Left cardiac atrium (tissue), 4 donors: ENCODE measurements at regions not wholly inside any gene's neighbourhood (a gene's known extent, or its start where the extent isn't known, plus 50 kb on each side); places are given as distances from the start of the nearest gene placed in this dataset.
A peak's percentile ranks its signal among the peaks of the same experiment; 100 is the strongest.

ENCODE experiments used
- ATAC-seq, 2 donors: fragments of 200-7000 bp; cut with Tn5 transposase; one replicate each; pipeline ENCODE4 v1.9.1; 2020; ENCODE audit warnings: mild to moderate bottlenecking in 2 of 2, moderate library complexity in 2 of 2
- DNase-seq: peaks from one replicate; pipeline ENCODE4 v3.0.0-alpha.2; 2020
- intact Hi-C, 2 donors: fragments of 100-400 bp; cut with DNase I; formaldehyde crosslinking; loops; one replicate each; pipeline versions ENCODE4 v1.14.1 to v1.15.1; 2022 to 2023
- donor health status: DM: no; HTN: yes; CAD: no.
- donor health status: DM: no; HTN: yes; CAD: no; lungs with severe emphysema.
- donor health status: DM: yes; HTN: yes; CAD: no.
- donor health status: Dilated cardiomyopathy.

DNA sequence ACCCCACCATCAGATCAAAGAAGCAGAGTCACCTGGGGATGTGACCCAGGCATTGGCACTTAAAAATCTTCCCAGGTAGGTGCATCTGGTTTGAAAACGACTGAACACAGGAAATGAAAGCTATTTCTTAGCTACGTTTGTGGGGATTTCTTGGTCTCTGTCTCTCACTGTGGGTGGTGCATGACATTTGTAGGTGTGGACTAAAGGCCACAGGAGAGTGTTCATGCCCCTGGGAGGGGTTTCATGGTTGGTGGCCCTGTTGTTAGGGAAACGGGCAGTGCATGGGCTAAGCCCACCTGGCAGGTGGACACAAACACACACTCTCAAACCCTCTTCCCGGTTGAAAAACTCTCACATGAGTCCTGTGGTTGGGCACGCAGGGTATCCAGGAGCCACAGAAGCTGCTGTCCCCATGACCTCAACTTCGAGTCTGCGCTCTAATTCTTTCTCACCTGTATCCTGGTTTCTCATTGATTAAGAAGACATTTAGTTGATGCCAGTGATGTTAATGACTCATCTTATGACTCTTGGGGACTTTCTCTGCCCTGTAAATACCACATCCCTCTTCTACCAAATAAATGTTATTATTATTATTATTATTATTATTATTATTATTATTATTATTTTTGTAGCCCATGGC is 119.4 kb downstream of the MRPS6 start:
- ATAC-seq (no peak), DNase-seq (no peak)
- intact Hi-C loops, result loop anchor here (10.0 kb wide), 2 partner anchors 48 to 128 kb away; no protein-coding TSS in a partner anchor

DNA sequence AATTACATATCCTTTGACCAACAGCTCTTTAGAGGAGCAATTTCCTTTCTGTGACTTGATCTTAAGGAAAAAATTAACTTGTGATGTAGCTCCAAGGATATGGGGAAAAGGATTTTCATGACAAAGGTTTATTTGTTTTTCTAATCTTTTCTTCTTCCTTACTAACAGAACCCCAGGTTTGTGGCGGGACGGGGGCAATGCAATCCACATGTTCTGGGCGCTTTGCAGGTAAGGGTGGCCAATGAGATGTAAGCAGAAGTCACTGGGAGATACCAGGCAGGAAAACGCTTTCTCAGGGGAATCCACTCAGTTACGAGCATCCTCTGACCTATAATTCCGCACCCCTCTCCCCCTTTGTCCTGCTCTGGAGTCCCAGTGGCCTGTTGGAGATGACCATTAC is 122.0 kb downstream of the MRPS6 start:
- ATAC-seq (no peak), DNase-seq (no peak)
- intact Hi-C loops, result loop anchor here (10.0 kb wide), 2 partner anchors 51 to 131 kb away; no protein-coding TSS in a partner anchor

DNA sequence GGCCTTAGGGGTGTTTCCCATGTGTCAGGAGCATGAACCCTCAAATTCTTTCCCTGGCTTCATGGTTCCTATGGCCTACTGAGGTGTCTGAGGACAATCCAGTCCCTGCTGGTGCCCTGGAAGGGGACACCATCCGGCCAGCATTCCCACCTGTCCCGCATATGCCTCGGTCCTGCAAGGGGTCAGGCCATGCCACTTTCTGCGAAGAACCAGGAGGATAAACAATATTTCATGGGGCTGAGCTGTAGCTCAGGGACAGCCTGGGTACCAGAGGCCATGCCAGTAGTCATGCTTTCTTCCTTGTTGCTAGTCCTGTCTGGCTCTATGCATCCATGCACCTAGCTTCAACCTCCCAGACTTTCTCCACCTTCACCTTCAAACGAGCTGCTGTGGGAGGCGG is 123.6 kb downstream of the MRPS6 start:
- no peak for ATAC-seq
- no peak for DNase-seq
- intact Hi-C loops, result loop anchor here (10.0 kb wide), 2 partner anchors 52 to 132 kb away; no protein-coding TSS in a partner anchor

DNA sequence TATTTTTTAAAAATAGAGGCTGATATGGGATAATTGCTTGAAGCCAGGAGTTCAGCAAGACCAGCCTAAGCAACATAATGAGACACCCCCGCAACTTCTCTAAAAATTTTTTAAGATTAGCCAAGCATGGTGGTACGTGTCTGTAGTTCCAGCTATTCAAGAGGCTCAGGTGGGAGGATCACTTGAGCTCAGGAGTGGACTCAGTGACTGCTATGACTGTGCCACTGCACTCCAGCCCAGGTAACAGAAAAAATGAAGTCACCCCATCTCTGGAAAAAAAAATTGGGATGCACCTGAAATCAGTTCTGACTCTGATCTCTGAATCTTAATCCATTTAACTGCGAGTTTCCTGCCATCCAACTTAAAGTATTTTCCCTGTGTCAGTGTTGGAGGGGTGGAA is 124.2 kb downstream of the MRPS6 start:
- intact Hi-C loops, result loop anchor here (10.0 kb wide), 2 partner anchors 53 to 133 kb away; no protein-coding TSS in a partner anchor
- DNase-seq (no peak), ATAC-seq (no peak)

DNA sequence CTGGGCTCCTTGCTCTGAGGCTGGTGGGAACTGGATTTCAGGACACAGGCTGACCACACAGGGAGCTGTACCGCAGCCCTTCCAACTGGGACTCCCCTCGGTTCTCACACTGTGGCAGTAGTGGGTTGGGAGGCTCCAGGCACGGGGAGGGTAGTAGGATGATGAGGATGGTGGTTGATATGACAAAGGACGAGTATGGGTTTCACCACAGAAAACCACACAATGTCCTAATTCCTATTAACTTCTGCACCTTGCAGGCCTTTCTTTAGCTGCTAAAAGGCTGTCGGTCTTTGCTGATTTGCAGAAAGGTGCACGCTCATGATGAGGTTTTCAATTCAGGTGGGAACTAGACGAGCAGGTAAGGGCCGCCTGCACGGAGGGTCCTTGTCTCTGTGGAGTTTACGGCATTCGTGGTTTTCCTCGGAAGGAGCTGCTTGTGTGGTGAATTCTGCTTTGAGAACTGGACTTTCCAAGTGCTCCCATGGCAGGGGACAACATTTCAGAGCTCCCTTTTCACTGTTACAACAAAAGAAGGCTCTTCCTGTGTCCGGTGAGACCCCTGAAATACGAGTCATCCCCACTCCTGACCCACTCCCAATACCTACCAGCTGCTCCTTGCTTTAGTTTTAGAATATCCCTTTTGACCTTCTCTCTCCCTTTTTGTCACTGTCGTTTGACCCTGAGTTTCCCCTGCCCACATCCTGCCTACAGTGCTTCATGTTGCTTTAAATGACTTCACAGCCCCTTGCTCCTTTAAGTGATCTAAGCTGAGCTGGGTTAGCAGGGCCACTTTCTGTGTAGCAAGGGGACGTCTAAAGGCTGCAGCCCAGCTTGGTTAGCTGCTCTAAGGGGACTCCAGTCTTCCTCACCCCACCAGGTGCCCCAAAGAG is 125.1 kb downstream of the MRPS6 start:
- ATAC-seq (no peak), DNase-seq (no peak)
- intact Hi-C loops, result loop anchor here (10.0 kb wide), 2 partner anchors 54 to 134 kb away; no protein-coding TSS in a partner anchor

DNA sequence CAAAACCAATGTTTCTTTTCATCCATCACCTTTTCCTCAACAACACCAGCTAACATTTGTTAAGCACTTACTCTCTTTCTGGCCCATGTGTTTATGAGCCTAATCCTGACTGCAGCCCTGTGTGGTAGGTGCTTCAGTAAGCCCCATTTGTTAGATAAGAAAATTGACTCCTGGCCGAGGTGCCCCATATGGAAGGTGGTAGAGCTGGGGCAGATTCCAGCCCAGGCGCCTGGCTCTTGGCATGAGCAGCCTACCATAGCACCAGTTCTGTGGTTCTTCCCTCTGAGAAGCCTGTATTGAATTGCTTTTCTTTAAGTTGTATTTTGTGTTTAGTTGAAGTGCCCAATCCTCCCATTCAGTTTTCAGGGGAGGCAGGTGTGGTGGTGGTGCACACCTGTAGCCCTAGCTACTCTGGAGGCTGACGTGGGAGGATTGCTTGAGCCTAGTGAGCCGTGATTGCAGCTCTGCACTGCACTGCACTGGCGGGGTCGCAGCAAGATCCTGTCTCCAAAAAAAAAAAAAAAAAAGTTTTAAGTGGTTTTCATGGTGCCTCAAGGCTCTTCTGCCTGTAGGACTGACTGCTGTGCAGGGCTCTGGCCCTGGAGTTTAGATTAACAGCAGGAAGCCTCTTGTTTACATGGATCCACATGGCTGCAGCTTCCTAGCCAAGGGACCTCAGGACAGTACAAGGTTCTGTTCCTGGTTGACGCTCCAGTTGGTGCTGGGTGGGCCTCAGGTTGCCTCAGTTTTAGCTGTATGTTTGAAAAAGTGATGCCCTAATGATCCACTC is 125.9 kb downstream of the MRPS6 start:
- ATAC-seq, result peak in 1 of 2 donors; percentile 16
- intact Hi-C loops, result loop anchor here (10.0 kb wide), 2 partner anchors 55 to 135 kb away; no protein-coding TSS in a partner anchor
- DNase-seq, result no peak

DNA sequence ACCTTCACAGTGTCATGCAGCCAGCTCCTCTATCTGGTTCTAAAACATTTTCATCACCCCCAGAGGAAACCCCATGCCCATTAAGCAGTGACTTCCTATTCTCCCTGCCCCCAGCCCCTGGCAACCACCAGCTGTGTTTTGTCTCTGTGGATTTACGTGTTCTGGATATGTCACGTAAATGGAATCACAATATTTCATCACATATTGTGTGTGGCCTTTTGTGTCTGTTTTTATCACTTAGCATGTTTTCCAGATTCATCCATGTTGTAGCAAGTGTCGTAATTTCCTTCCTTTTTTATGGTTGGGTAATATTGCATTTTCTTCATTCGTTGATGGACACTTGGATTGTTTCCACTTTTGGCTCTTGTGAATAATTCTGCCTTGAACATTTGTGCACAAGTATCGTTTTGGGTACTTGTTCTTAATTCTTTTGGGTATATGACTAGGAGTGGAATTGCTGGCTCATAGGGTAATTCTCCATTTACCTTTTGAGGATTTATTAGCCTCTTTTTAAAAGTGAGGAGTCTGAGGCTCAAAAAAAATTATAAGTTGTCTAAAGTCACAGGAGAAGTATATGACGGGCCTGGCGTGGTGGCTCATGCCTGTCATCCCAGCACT is 127.0 kb downstream of the MRPS6 start:
- ATAC-seq, result no peak
- intact Hi-C loops, result loop anchor here in 1 of 2 donors (5.0 to 10.0 kb wide), 3 partner anchors 126 to 263 kb away; partner anchors contain the start of genes MRPS6 and SLC5A3
- no peak for DNase-seq

DNA sequence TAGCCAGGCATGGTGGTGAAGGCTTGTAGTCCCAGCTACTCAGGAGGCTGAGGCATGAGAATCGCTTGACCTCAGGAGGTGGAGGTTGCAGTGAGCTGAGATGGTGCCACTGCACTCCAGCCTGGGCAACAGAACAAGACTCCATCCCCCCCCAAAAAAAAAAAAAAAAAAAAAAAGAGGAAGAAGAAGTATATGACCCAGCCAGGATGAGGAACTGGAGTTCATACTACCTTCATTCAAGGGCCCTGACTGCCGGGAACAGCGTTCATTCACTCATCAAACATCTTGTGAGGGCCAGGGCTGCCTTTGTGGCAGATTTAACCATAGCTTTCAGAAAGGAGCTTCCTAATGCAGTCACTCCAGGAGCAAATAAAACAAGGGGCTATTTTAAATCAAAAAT is 127.6 kb downstream of the MRPS6 start:
- ATAC-seq (peak in 1 of 2 donors; percentile 2), DNase-seq (no peak)
- intact Hi-C loops, result loop anchor here in 1 of 2 donors (5.0 to 10.0 kb wide), 3 partner anchors 126 to 264 kb away; partner anchors contain the start of genes MRPS6 and SLC5A3

DNA sequence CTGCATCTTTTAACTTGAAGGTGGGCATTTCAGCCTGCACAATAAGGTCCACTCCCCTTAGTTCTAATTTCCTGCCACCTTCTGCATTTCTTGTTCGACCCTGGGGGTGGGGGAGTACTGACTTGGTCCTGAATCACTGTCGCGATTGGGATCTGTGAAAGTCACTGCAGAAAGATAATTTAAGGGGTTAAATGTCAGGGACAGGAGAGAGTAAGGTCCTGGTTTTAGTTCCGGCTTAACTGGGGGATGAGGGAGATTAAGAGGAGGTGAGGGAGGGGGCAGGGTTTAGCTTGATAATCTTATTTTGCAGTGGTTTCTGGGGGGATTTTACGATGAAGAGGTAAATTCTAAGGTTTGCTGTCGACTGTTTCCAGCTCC is 128.1 kb downstream of the MRPS6 start:
- intact Hi-C loops, result loop anchor here in 1 of 2 donors (5.0 to 10.0 kb wide), 3 partner anchors 127 to 264 kb away; partner anchors contain the start of genes MRPS6 and SLC5A3
- ATAC-seq, result no peak
- DNase-seq, result no peak

DNA sequence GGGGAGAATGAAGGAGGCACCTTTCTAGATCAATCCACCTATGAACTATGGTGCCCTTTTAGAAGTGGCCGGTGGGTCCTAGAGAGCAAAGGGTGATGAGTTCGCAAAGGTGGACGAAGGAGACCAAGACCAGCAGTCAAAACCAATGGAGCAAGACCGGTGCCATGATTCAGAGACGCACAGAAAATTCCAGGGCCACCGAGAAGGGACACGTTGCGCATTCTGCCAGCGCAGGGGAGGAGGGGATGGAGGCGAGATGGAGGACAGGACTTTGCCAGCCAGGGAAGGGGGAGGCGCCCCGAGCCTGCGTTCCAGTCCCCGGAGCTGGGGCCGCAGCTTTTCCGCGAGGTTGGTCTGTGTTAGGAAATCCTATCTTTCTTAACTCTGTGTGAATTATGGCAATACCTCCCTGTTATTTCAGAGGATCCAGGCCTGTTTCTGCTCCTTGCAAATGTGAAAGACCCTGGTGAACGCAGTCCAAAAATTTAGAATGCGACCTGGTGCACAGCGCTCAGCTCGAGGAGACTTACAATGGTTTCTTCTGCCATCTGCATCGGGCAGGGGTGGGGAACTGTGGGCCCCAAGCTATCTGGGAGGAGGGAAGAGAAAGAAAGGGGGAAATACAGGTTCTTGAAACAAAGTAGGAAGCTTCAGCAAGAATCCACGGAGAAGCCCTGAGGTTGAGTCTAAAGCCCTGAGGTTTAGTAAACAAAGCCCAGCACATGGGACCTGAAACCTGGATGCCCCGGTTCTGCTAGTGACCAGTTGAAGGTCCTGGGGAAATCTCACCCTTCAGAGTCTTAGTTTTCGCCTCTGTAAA is 129.4 kb downstream of the MRPS6 start:
- DNase-seq, result peak; percentile 60
- ATAC-seq, result peak; percentile 13 to 43
- intact Hi-C loops, result loop anchor here in 1 of 2 donors (5.0 to 10.0 kb wide), 3 partner anchors 128 to 265 kb away; partner anchors contain the start of genes MRPS6 and SLC5A3

DNA sequence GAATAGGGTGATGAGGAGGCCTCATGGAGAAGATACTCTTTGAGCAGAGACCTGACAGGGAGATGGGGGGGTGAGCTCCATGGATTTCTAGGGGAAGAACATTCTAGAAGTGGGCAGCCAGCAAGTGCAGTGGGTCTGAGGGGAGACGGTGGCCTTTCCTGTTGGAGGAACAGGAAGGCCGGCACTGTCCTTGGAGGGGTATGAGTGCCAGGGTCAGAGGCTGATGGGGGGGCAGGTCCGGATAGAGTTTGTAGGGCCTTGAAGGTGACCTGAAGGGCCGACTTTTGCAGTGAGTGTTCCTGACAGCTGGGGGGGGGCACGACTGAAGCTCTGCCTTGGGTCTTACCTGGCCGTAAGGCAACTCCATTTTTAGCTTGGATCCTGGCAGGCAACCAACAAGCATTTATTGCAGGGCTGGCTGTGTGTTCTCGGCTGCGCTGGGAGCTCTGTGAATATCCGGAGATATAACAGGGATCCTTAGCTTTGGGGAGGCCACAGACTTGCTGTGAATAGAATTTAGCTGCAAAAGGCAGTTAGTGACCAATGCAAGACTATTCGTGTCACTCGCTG is 130.6 kb downstream of the MRPS6 start:
- DNase-seq (no peak), ATAC-seq (no peak)
- intact Hi-C loops, result loop anchor here in 1 of 2 donors (5.0 to 10.0 kb wide), 3 partner anchors 129 to 267 kb away; partner anchors contain the start of genes MRPS6 and SLC5A3

DNA sequence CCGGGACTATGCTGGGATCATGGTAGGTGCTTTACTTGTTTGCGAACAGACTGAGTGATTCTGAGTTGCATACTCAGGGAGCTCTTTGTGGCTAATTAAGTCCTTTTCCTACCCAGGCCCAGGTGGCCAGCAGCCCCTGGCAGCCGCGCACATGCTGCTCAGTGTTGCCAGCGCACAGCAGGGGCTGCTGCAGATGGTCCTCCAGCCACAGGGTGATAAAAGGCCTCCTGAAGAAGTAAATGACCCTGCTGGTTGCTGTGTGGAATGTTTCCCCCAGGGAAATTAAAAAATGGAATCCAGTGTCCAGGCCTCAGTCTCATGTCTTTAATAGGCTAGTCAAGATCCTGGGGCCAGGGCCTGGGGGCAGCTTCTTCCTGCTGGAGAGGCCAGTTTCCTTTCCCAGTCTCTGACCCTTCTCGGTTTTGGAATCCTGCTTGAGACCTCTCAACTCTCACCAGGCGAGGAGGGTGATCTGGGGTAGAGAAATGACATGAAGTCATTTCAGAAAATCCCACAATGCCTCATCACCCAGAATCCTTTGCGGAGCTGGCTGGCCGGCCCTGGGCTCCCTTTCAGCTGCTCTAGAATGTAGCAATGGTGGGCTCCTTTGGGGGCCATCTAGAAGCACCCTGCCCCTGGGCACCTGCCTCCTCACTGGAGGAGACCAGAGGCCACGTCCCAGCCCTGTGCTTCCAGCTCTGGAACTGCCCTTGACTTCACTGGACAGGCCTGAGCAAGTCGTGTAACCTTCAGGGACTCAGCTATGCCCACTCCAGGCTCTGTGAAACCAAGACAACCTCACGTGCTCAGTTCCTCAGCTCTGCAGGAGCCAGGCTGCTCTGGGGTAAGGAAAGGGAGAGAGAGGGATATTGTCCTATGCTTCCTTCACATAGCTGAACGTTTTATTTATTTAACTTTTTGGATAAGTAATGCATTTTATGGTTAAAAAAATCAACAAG is 131.4 kb downstream of the MRPS6 start:
- ATAC-seq (no peak), DNase-seq (no peak)
- intact Hi-C loops, result loop anchor here in 1 of 2 donors (5.0 to 10.0 kb wide), 3 partner anchors 130 to 267 kb away; partner anchors contain the start of genes MRPS6 and SLC5A3

DNA sequence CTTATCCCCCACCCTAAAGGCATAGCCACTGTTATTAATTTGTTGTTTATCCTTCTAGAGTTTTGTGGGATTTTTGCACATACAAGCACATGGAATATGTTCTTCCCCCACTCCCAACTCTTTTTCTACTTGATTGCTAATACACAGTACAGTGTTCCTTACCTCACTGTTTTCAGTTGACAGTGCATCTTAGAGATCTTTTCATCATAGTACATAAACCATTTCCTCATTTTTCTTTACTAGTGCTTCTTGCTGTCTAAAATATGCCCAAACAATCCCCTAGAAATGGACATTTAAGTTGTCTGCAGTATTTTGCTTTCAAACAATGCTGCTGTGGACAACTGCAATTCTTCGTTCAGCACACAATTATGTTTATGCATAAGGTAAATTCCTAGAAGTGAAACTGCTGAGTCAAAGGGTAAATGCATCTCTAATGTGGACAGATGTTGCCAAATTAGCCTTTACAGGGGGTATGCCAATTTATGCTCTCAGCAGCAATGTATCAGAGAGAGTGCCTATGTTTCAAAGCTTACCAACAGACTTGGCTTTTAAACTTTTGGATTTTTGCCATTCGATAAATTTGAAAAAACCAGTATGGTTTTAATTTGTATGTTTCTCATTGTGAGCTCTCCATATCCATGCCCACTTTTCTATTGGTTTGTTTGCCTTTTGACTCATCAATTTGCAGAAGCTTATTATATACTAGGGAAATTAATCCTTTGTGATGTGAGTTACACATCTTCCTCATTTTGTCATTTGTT is 132.6 kb downstream of the MRPS6 start:
- ATAC-seq, result no peak
- DNase-seq, result no peak
- intact Hi-C loops, result loop anchor here in 1 of 2 donors (10.0 kb wide), 1 partner anchor 131 kb away; the partner anchor contains the start of genes MRPS6 and SLC5A3

DNA sequence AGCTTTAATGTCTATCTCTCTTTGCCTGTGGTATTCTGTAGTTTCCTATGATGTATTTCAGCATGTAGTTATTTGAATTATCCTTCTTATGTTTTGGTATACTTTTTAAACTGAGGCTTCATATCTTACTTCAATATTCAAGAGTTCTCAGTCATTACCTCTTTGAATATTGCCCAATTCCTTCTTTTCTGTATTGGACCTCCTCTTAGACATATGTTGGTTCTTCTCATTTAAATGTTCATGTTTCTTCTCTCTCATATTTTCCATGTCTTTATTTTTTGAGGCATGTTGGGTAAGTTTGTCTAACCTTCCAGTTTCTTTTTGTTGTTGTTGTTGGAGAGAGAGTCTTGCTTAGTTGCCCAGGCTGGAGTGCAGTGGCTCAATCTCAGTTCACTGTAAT is 140.6 kb downstream of the MRPS6 start:
- intact Hi-C loops, result loop anchor here in 1 of 2 donors (10.0 kb wide), 1 partner anchor 289 kb away; no protein-coding TSS in a partner anchor
- DNase-seq (no peak), ATAC-seq (no peak)

DNA sequence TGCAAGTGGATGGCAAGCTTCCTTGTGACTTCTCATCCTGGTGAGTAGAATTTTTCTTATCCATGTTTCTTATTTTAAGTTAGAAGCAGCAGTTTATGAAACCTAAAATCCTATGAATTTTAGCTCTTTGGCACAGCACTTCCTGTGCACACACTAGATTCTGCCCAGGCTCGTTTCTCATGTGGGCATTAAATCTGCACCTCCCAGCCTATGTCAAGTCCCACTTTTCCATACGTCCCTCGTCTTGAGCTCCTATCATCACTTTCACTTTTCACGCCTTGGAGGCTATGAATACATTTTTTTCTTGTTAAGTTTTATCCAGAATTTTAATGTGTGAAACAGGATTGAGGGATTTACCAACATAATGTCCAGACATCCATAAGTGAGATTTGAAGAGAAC is 142.1 kb downstream of the MRPS6 start:
- intact Hi-C loops, result loop anchor here in 1 of 2 donors (10.0 kb wide), 1 partner anchor 291 kb away; no protein-coding TSS in a partner anchor
- ATAC-seq (no peak), DNase-seq (no peak)
